ENCODE measurements at regions not wholly inside any gene's neighbourhood (a gene's known extent, or its start where the extent isn't known, plus 50 kb on each side); places are given as distances from the start of the nearest gene placed in this dataset.

- TF ChIP-seq CTCF (IDR thresholded peaks at IDR 0.05) (no peak), EP300 (IDR thresholded peaks at IDR 0.05) (no peak), POLR2A (IDR thresholded peaks at IDR 0.05) (no peak), POLR2AphosphoS5 (IDR thresholded peaks at IDR 0.05) (no peak)
These were observed 180.4 kb downstream of the CYRIA start for GRCh38 chr2:16485251-16485650.
